Endothelial cell of umbilical vein (primary cell): ENCODE measurements at regions not wholly inside any gene's neighbourhood (a gene's known extent, or its start where the extent isn't known, plus 50 kb on each side); places are given as distances from the start of the nearest gene placed in this dataset.
A peak's percentile ranks its signal among the peaks of the same experiment; 100 is the strongest.

Experiments
- BruUV-seq: library from RNA; stranded (reverse); fragments of 400-500 nt; replicated peaks from 2 replicates; lab custom pipeline; 2021; lab: Mats Ljungman, UMichigan
- CTCF ChIA-PET: fragments of 300-600, 350-600 bp; sonication (Branson Sonifier 250); formaldehyde crosslinking; loops from one replicate; lab custom pipeline; 2021; ENCODE audit warnings: antibody characterized with exemption, inconsistent platforms; lab: Charles Lee
- POLR2A ChIA-PET: fragments of 300-600, 350-600 bp; sonication (Branson Sonifier 250); formaldehyde crosslinking; loops from one replicate; lab custom pipeline; 2021; ENCODE audit warnings: antibody characterized with exemption, inconsistent platforms; lab: Charles Lee
- DNase-seq: peaks from one replicate; pipeline ENCODE4 v3.0.0-alpha.2; 2011; ENCODE audit warnings: low read depth, low spot score
- FAIRE-seq: peaks from 2 replicates; lab custom pipeline; 2011; peaks lifted over from hg19 to GRCh38; lab: Jason Lieb, UNC
- H2AFZ ChIP-seq: 2 replicates; pipeline ENCODE4 v1.6.0; 2012; ENCODE audit warnings: low read depth, low read length, control low read depth, inconsistent platforms
- H3K27ac ChIP-seq: 2 replicates; pipeline ENCODE4 v1.5.1; 2011; ENCODE audit warnings: low read depth, mild to moderate bottlenecking, control low read depth, low read length, moderate library complexity; ENCODE audit not compliant: insufficient read depth
- H3K27me3 ChIP-seq, 2 experiments: 2 replicates each; pipeline versions ENCODE4 v1.6.0 to v1.6.1; 2011; ENCODE audit warnings: low read length in 2 of 2, mixed read lengths in 1 of 2; ENCODE audit not compliant: control insufficient read depth in 2 of 2, insufficient read depth in 2 of 2
- H3K36me3 ChIP-seq, 2 experiments: 2 replicates in 1 of 2; 3 replicates in 1 of 2; pipeline ENCODE4 v1.5.1; 2011; ENCODE audit warnings: low read length in 2 of 2, mild to moderate bottlenecking in 1 of 2, moderate library complexity in 1 of 2; ENCODE audit not compliant: control insufficient read depth in 2 of 2, insufficient read depth in 2 of 2; ENCODE audit errors: extremely low read depth in 1 of 2
- H3K4me1 ChIP-seq: 3 replicates; pipeline ENCODE4 v1.5.1; 2011; ENCODE audit warnings: mild to moderate bottlenecking, low read length; ENCODE audit not compliant: control insufficient read depth, insufficient read depth; ENCODE audit errors: extremely low read depth
- H3K4me2 ChIP-seq: 2 replicates; pipeline ENCODE4 v1.6.1; 2011; ENCODE audit warnings: low read length, control low read depth, mixed read lengths; ENCODE audit not compliant: insufficient read depth
- H3K4me3 ChIP-seq, 3 experiments: fragments of 200-600 bp in 1 of 3; sonication (generic), shearing (Covaris generic) in 1 of 3; replicated peaks in 1 of 3; 2 replicates each; pipeline ENCODE4 v1.5.1; 2011 to 2016; ENCODE audit warnings: control low read depth in 3 of 3, low read length in 3 of 3, mild to moderate bottlenecking in 2 of 3, inconsistent platforms in 1 of 3, low read depth in 1 of 3, moderate library complexity in 1 of 3; ENCODE audit not compliant: insufficient read depth in 1 of 3
- H3K79me2 ChIP-seq: 2 replicates; pipeline ENCODE4 v1.6.0; 2012; ENCODE audit warnings: low read length, inconsistent platforms; ENCODE audit not compliant: control insufficient read depth, insufficient read depth
- H3K9ac ChIP-seq: replicated peaks from 2 replicates; pipeline ENCODE3; 2011; ENCODE audit warnings: low read length, control low read depth; ENCODE audit not compliant: insufficient read depth; ENCODE audit errors: extremely low read depth
- H3K9me1 ChIP-seq: replicated peaks from 3 replicates; pipeline ENCODE4 v1.6.0; 2011; ENCODE audit warnings: mild to moderate bottlenecking, low read length; ENCODE audit not compliant: control insufficient read depth, insufficient read depth; ENCODE audit errors: extremely low read depth
- H3K9me3 ChIP-seq: replicated peaks from 2 replicates; pipeline ENCODE4 v1.5.1; 2012; ENCODE audit warnings: low read length, inconsistent platforms; ENCODE audit not compliant: control insufficient read depth, insufficient read depth
- H4K20me1 ChIP-seq: replicated peaks from 2 replicates; pipeline ENCODE3; 2011; ENCODE audit warnings: mild to moderate bottlenecking, low read length; ENCODE audit not compliant: control insufficient read depth, insufficient read depth; ENCODE audit errors: extremely low read depth
- EZH2 ChIP-seq: IDR thresholded peaks from 2 replicates; pipeline ENCODE4 v1.6.1; 2012; ENCODE audit warnings: borderline replicate concordance, low read depth, mild to moderate bottlenecking, moderate library complexity, low read length, inconsistent platforms; ENCODE audit not compliant: severe bottlenecking
- FOS ChIP-seq: IDR thresholded peaks from 2 replicates; pipeline ENCODE4 v1.6.1; 2011; ENCODE audit warnings: mild to moderate bottlenecking, low read length, moderate library complexity, borderline replicate concordance; ENCODE audit not compliant: insufficient read depth
- GATA2 ChIP-seq: IDR thresholded peaks from 2 replicates; pipeline ENCODE4 v1.7.0; 2011; ENCODE audit warnings: low read depth, mild to moderate bottlenecking, moderate library complexity, mixed read lengths, low read length; ENCODE audit not compliant: insufficient read length, insufficient read depth
- JUN ChIP-seq: IDR thresholded peaks from 2 replicates; pipeline ENCODE4 v1.6.1; 2011; ENCODE audit warnings: borderline replicate concordance, low read depth; ENCODE audit not compliant: insufficient read length, insufficient read depth
- MYC ChIP-seq: IDR thresholded peaks from one replicate; pipeline ENCODE4 v1.6.1; 2011; ENCODE audit warnings: mild to moderate bottlenecking, low read depth, low read length
- POLR2A ChIP-seq: IDR thresholded peaks from 2 replicates; pipeline ENCODE4 v1.6.1; 2012; ENCODE audit warnings: low read depth, mild to moderate bottlenecking, control low read depth, low read length
- POLR2AphosphoS5 ChIP-seq: IDR thresholded peaks from 2 replicates; pipeline ENCODE4 v1.6.1; 2012; ENCODE audit warnings: low read depth, mild to moderate bottlenecking, control low read depth, low read length, moderate library complexity; ENCODE audit not compliant: insufficient read depth
- dilution Hi-C: fragments of 300-500 bp; cut with MboI; formaldehyde crosslinking; loops from one replicate; pipeline ENCODE4 v1.15.0; 2019; ENCODE audit warnings: low sequenced_read_pairs; ENCODE audit not compliant: extremely low pct_ligation_motif_present
- intact Hi-C: fragments of 100-400 bp; cut with micrococcal nuclease; formaldehyde crosslinking; loops from one replicate; pipeline ENCODE4 v1.10.0; 2022
- TF ChIP-seq, protein P1 (sequence below): IDR thresholded peaks from 2 replicates; pipeline ENCODE4 v1.6.1; 2011; ENCODE audit not compliant: insufficient read depth, insufficient read length
- TF ChIP-seq, protein P2 (sequence below), 2 donors: IDR thresholded peaks; 1 replicate in 1 of 2; 2 replicates in 1 of 2; pipeline ENCODE4 v1.5.1; 2011; ENCODE audit warnings: low read length in 2 of 2, mild to moderate bottlenecking in 2 of 2, moderate library complexity in 2 of 2, control low read depth in 1 of 2, inconsistent platforms in 1 of 2, low read depth in 1 of 2; ENCODE audit not compliant: insufficient read depth in 1 of 2; ENCODE audit errors: extremely low read depth in 1 of 2

DNA sequence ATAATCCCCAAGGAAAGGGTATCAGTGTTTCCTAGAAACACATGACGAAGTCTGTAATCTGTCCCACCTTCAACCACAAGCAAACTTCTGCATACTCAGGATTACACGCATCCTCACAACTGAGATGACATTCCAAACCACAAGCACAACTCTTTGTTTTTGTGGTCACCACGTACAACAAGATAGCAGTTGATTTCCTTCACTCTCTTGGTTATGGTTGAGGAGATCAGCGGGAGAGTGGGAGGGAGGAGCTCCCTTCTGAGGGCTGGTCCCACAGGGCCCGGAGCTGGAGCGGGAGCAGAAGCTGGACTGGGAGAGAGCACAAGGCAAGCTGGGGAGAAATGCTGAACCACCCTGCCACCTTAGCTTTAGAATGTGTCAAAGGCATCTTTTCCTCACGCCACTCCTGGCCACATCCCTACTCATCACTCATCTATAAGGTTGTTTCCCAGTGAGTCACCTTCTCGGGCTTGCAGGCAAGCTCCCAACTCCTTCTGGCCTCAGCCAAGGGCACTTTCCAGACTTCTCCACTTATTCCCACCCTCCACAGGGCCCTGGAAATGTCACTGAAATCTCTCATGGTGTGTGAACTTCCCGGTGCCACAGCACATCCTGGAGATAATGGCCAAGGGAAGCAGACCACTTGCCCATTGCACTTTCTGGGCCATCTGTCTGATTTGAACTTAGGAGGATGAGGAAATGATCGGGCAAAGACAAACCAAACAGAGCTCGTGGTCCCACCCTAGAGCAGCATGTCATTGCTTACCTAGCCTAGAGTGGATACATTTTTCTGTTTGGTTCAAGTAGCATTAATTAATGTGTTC, 98.9 kb upstream of the LGALSL start:
- Histone ChIP-seq H2AFZ (no peak overlapping the region), H3K4me3 (no peak overlapping the region), H4K20me1 (no peaks in the 10 kb centered on the region), H3K36me3 (no peaks in the 10 kb centered on the region), H3K9me1 (no peaks in the 10 kb centered on the region), H3K27me3 (peaks cover 12 to 17% of the 10 kb centered on the region in 2 experiments), H3K9ac (no peak overlapping the region), H3K4me2 (no peak overlapping the region), H3K4me1 (peaks cover under 1% of the 10 kb centered on the region), H3K79me2 (no peaks in the 10 kb centered on the region), H3K9me3 (no peaks in the 10 kb centered on the region), H3K27ac (no peak overlapping the region)
- POLR2A ChIA-PET, result no interaction called here
- no peak for FAIRE-seq
- no peak for DNase-seq
- dilution Hi-C loops, result no loop called here
- no peak for TF ChIP-seq JUN
- TF ChIP-seq EZH2, result peak; percentile 31
- CTCF ChIA-PET, result interaction anchor here (0.6 to 1.2 kb wide), 3 partner anchors 10 to 26 kb away, joined by 3 read pairs; no protein-coding TSS in a partner anchor
- BruUV-seq, result no TSS peak
- intact Hi-C loops, result no loop called here

DNA sequence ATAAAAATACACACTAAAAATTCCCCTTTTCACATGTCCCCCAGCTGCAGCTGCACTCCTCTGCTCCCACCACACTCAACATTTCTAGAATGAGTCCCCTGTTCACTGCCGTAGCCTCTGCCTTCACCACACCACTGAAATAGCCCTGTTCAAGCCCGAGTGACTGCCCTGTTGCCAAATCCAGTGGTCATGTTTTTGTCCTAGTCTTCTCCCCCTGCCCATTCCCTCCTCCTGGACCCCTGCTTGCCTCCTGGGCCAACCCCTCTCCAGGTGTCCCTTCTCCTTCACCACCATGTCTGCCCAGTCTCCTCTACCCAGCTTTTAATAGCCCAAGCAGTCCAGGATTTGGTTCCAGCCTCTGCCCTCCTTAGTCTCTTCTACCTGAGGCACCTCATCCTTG, 97.1 kb upstream of the LGALSL start:
- CTCF ChIA-PET, result no interaction called here
- H3K9ac ChIP-seq, result no peak overlapping the region

More for the DNA sequence above, 97.1 kb upstream of the LGALSL start:
- Histone ChIP-seq H3K4me1 (peaks cover 3% of the 10 kb centered on the region), H3K4me3 (no peak overlapping the region), H3K79me2 (no peaks in the 10 kb centered on the region), H2AFZ (no peak overlapping the region), H3K27ac (no peak overlapping the region), H3K9me3 (no peaks in the 10 kb centered on the region), H3K36me3 (no peaks in the 10 kb centered on the region), H3K4me2 (no peak overlapping the region), H3K9me1 (no peaks in the 10 kb centered on the region), H3K27me3 (peaks cover 12 to 19% of the 10 kb centered on the region in 2 experiments), H4K20me1 (no peaks in the 10 kb centered on the region)
- FAIRE-seq, result no peak
- TF ChIP-seq MYC (no peak), GATA2 (no peak), FOS (no peak), POLR2A (no peak), JUN (no peak), POLR2AphosphoS5 (no peak), EZH2 (no peak)
- TF ChIP-seq, protein P1, sequence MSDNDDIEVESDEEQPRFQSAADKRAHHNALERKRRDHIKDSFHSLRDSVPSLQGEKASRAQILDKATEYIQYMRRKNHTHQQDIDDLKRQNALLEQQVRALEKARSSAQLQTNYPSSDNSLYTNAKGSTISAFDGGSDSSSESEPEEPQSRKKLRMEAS, result no peak
- TF ChIP-seq, protein P2, sequence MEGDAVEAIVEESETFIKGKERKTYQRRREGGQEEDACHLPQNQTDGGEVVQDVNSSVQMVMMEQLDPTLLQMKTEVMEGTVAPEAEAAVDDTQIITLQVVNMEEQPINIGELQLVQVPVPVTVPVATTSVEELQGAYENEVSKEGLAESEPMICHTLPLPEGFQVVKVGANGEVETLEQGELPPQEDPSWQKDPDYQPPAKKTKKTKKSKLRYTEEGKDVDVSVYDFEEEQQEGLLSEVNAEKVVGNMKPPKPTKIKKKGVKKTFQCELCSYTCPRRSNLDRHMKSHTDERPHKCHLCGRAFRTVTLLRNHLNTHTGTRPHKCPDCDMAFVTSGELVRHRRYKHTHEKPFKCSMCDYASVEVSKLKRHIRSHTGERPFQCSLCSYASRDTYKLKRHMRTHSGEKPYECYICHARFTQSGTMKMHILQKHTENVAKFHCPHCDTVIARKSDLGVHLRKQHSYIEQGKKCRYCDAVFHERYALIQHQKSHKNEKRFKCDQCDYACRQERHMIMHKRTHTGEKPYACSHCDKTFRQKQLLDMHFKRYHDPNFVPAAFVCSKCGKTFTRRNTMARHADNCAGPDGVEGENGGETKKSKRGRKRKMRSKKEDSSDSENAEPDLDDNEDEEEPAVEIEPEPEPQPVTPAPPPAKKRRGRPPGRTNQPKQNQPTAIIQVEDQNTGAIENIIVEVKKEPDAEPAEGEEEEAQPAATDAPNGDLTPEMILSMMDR (IDR thresholded peaks at IDR 0.05; ENCODE audit: extremely low read depth in 1 of 2, insufficient read depth in 1 of 2, low read depth in 1 of 2, low read length in 2 of 2), result no peak
- BruUV-seq, result no TSS peak
- dilution Hi-C loops, result no loop called here
- intact Hi-C loops, result no loop called here
- DNase-seq, result no peak
- POLR2A ChIA-PET, result no interaction called here
